KOPT-K1 (cell line): ENCODE measurements at regions not wholly inside any gene's neighbourhood (a gene's known extent, or its start where the extent isn't known, plus 50 kb on each side); places are given as distances from the start of the nearest gene placed in this dataset.
A peak's percentile ranks its signal among the peaks of the same experiment; 100 is the strongest.

Experiments used
- H3K27ac ChIP-seq: fragments of 200-600 bp; sonication (generic); 2 replicates; pipeline ENCODE4 v1.5.1; 2016; ENCODE audit warnings: antibody characterized with exemption, mild to moderate bottlenecking, low read depth, low read length; ENCODE audit not compliant: poor library complexity, severe bottlenecking
- H3K36me3 ChIP-seq: fragments of 200-600 bp; sonication (generic); 2 replicates; pipeline ENCODE4 v1.5.1; 2017; ENCODE audit warnings: antibody characterized with exemption, mild to moderate bottlenecking, low read length, moderate library complexity; ENCODE audit not compliant: insufficient read depth
- H3K9me3 ChIP-seq: fragments of 200-600 bp; sonication (generic); 2 replicates; pipeline ENCODE4 v1.5.1; 2017; ENCODE audit warnings: antibody characterized with exemption, low read length, mild to moderate bottlenecking; ENCODE audit not compliant: insufficient read depth, poor library complexity, severe bottlenecking

GRCh38 chr12:123071857-123072256, 79.0 kb downstream of the PITPNM2 start:
- H3K36me3 ChIP-seq: peaks cover 9% of the 10 kb centered on the region
- H3K9me3 ChIP-seq: no peaks in the 10 kb centered on the region
- peak overlapping the region; percentile 91 for H3K27ac ChIP-seq

- peaks cover 9% of the 10 kb centered on the region for H3K36me3 ChIP-seq
- peak overlapping the region; percentile 91 for H3K27ac ChIP-seq
- H3K9me3 ChIP-seq: no peaks in the 10 kb centered on the region
Observed at GRCh38 chr12:123071099-123071800, 79.6 kb downstream of the PITPNM2 start.

DNA sequence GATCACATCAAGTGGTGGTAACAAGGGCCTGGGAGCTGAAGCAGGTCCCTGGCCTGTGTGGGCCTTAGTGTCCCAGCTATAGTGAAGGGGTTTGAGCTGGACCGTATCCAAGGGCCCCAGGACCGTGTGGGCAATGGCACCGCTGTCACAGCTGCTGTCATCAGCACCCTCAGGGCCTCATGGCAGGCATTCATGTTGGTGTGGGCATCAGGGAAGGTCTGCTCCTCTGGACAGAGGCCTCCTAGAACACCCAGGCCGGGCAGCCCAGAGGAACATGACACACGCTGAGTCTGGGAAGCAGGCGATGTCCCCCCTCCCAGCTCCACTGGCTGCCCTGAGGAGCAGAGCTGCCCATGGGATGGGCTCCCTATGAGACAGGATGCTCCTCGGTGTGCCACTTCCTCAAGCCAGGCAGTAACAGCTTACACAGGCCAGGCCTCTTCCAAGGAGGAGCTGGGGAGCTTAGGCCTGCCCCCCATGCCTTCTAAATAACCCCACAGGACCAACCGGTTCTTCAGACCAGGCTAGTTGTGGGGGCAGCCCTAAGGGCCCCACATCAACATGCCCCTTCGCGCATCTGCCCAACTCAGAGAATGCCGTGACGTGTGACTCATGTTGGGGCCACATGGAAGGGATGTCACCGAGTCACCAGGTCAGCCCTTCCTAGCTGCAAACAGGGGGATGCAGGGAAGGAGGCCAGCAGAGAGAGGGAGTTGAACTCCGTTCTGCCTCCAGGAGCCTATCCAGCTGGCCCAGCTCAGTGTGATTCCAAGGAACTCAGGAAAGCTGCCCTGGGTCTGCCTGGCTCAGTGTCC, 80.4 kb downstream of the PITPNM2 start:
- H3K27ac ChIP-seq: peak overlapping the region; percentile 91
- H3K36me3 ChIP-seq: peaks cover 12% of the 10 kb centered on the region
- no peaks in the 10 kb centered on the region for H3K9me3 ChIP-seq

DNA sequence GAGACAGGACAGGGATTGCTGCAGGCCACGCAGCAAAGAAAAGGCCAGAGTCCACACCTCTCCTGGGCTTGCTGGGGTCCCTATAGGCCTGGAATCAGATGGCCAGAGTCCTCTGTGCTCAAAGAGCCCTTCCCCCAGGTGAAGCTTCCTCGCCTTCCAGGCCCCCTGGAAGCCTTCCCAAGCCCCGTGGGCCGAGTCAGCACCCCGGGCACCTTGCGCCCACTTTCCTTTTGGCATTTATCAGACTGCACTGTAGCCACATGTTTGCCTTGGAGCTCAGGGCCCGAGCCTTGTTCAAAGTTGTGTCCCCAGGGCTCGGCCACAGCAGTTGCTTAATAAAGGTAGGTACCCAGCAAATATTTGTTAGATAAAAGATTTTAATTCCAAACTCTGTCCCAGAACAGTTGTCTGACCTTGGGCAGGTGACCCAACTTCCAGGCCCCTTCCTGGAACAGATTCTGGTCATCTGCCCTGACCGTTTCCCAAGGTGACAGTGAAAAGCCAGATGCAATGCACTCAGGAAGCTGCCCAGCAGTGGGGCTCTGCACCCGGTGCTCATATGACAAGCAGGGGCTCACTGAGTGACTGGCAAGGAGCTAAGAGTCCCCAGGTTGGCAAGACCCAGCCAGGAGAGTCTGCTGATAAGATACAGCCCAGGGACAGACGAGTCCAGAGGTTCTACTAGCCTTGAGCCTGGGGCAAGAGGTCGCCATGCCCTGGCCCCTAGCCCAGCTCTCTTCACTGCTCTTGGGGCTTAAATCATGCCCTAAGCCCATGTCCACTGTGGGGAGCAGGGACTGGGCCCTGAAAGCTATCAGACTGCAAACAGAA, 81.2 kb downstream of the PITPNM2 start:
- H3K9me3 ChIP-seq: no peaks in the 10 kb centered on the region
- H3K36me3 ChIP-seq: peaks cover 19% of the 10 kb centered on the region
- peak overlapping the region; percentile 91 for H3K27ac ChIP-seq

DNA sequence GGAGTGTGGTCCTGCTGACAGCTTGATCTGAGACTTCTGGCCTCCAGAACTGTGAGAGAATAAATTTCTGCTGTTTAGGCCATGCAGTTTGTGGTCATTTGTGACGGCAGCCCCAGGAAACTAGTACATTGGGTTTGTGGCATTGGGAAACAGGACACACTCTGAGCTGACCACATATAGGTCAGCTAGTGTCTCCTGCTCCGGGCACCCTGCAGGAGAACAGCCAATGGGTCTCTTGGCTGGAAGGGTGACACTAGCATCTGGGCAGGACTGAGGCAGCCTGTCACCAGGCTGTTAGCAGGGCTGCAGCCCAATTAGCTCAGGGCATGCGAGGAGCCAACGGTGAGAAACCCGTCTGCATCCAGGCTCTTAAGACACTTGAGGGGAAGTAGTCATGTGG, 83.2 kb downstream of the PITPNM2 start:
- Histone ChIP-seq H3K9me3 (no peaks in the 10 kb centered on the region), H3K27ac (peak overlapping the region; percentile 71), H3K36me3 (peaks cover 19% of the 10 kb centered on the region)

- peak overlapping the region; percentile 71 for H3K27ac ChIP-seq
- H3K36me3 ChIP-seq: peaks cover 18% of the 10 kb centered on the region
- H3K9me3 ChIP-seq: no peaks in the 10 kb centered on the region
Observed at GRCh38 chr12:123066384-123066710, 84.5 kb downstream of the PITPNM2 start.

DNA sequence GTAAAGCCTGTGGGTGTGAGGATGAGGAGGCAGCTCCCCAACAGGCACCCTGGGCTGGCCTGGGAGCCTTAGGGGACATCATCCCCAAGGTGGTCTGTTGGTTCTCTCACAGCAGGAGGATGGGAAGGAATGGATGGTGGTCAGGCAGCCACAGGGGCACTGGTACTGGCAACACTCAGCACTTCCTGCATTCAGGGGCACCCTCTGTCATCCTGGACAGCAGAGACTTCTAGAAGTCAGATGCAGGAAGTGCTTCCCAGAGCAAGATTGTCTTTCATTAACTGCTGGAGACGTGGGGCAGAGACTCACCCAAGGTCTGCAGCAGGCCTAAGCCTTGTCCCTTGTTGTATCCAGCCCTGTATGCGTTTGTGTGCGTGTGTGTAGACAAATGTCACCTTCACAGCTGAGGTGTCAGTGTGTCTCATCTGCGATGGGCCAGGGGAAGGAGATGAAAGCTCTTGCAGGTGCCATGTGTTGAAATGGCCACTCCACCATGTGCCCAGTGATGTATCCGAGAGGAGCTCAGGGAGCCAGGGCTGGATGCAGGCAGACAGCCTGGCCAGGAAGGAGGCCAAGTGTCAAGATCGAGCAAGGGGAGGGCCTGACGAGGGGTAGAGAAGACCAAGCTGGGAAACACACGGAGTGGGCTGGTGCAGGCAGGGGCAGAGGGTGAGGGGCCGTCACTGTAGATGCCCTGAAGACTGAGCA, 85.1 kb downstream of the PITPNM2 start:
- peaks cover 13% of the 10 kb centered on the region for H3K36me3 ChIP-seq
- H3K9me3 ChIP-seq: no peaks in the 10 kb centered on the region
- peak overlapping the region; percentile 71 for H3K27ac ChIP-seq

DNA sequence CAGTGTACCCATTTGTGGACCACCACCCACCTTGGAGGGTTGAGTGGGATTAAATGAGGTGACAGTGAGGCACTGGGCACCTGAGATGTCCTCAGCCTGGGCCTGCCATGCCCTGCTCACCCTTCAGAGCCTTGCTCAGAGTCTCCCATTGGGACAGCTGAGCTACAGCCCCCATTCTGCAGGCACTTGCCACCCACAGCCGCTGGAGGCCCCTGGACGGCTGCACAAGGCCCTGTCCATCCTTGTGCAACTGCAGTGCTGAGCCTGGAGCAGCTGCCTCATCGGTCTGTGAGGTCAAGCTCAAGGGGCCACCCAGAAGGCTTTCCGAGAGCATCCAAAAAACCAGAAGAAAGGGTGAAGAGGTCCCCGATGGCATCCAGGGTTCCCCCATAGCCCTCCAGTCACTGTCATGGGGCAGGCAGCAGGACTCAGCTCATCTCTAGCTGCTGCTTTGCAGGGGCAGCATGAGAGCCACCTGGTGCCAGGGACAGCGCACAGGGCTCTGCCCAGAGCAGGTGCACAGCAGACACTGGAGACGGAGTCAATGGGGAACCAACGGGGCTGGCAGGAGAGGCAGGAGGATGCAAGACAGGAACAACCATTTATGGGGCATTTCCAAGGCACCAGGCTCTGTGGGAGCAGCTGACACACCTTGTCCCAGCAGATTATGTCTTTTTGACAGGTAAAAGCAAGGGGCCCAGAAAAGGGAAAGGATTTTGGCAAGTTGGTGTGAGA, 84.6 kb downstream of the ARL6IP4 start:
- Histone ChIP-seq H3K36me3 (peaks cover 10% of the 10 kb centered on the region; the same call in 1 of the 2 replicates), H3K9me3 (no peaks in the 10 kb centered on the region), H3K27ac (peak overlapping the region; percentile 71)

DNA sequence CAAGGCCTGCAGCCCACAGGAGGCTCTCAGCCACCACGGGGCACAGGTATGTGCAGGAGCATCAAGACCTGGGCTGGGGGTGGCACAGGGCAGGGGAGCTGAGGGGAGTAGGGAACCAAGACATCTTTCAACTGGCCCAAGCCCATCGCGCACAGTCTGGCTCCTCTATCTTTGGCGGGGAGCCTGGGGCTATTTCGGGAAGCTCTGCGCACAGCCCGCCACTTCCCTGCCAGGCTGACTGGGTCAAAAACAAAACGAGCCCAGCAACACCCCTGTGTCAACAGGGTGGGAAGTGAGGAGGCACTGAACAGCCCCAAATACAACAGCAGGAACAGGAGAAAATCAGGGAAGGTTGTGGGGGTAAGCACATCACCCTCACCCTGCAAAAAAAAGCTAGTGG, 83.9 kb downstream of the ARL6IP4 start:
- no peaks in the 10 kb centered on the region for H3K9me3 ChIP-seq
- peaks cover 10% of the 10 kb centered on the region; the same call in 1 of the 2 replicates for H3K36me3 ChIP-seq
- H3K27ac ChIP-seq: peak overlapping the region; percentile 71

DNA sequence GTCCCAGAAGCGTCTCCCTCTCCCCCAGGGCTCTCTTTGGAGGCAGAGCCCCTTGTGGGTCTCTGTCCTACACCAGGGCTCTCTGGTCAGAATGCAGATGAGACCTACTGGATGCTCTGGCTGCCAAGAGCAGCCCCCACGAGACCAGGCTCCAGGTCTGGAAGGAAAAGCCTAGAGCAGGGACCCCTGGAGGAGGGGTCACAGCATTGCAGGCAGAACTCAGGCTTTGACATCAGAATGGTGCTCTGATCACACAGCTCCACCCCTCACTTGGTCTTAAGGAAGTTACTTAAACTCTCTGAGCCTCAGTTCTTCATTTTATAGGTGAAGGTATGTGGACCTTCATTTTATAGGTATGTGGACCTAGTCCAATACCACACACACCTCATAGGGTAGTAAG, 83.1 kb downstream of the ARL6IP4 start:
- Histone ChIP-seq H3K9me3 (no peaks in the 10 kb centered on the region), H3K36me3 (peaks cover 10% of the 10 kb centered on the region; the same call in 1 of the 2 replicates), H3K27ac (peak overlapping the region; percentile 71)

- no peaks in the 10 kb centered on the region for H3K9me3 ChIP-seq
- H3K27ac ChIP-seq: peak overlapping the region; percentile 71
- H3K36me3 ChIP-seq: peaks cover 10% of the 10 kb centered on the region; the same call in 1 of the 2 replicates
Observed at GRCh38 chr12:123062681-123063486, 82.4 kb downstream of the ARL6IP4 start.

- no peaks in the 10 kb centered on the region for H3K9me3 ChIP-seq
- H3K36me3 ChIP-seq: peaks cover 10% of the 10 kb centered on the region
- H3K27ac ChIP-seq: peak overlapping the region; percentile 71
Observed at GRCh38 chr12:123061441-123062205, 81.1 kb downstream of the ARL6IP4 start.

GRCh38 chr12:123059500-123059899, 79.0 kb downstream of the ARL6IP4 start:
- H3K36me3 ChIP-seq: no peaks in the 10 kb centered on the region; the same call in 1 of the 2 replicates
- no peaks in the 10 kb centered on the region for H3K9me3 ChIP-seq
- H3K27ac ChIP-seq: peak overlapping the region; percentile 32
